ENCODE measurements at regions not wholly inside any gene's neighbourhood (a gene's known extent, or its start where the extent isn't known, plus 50 kb on each side); places are given as distances from the start of the nearest gene placed in this dataset.
"Not testable (repeated sequence)": the region's sequence is repeated elsewhere in the genome, so short reads cannot be mapped to it uniquely, and the experiment has no call there.

- H3K4me3 ChIP-seq = no peak overlapping the region
- no peak overlapping the region for H3K27ac ChIP-seq
These were observed 156.7 kb upstream of the EOLA2 start for GRCh38 chrX:150094996-150095395.

- H3K4me3 ChIP-seq = no peak overlapping the region
- H3K27ac ChIP-seq = no peak overlapping the region
These were observed 161.0 kb upstream of the EOLA2 start for GRCh38 chrX:150099316-150099715.

GRCh38 chrX:150100261-150100660 is 162.0 kb upstream of the EOLA2 start:
- H3K27ac ChIP-seq = no peak overlapping the region
- no peak overlapping the region for H3K4me3 ChIP-seq

GRCh38 chrX:150118476-150118875 is 180.2 kb upstream of the EOLA2 start:
- no peak overlapping the region for H3K4me3 ChIP-seq
- H3K27ac ChIP-seq = no peak overlapping the region

- Histone ChIP-seq H3K4me3 (no peak overlapping the region), H3K27ac (no peak overlapping the region)
These were observed 181.0 kb upstream of the EOLA2 start for GRCh38 chrX:150119323-150119722.

- not testable (repeated sequence) for H3K4me3 ChIP-seq, H3K27ac ChIP-seq
These were observed 186.8 kb upstream of the EOLA2 start for GRCh38 chrX:150125045-150125444.

GRCh38 chrX:150127216-150127615 is 188.9 kb upstream of the EOLA2 start:
- H3K27ac ChIP-seq = no peak overlapping the region
- H3K4me3 ChIP-seq = no peak overlapping the region

GRCh38 chrX:150143721-150144440 is 205.6 kb upstream of the EOLA2 start:
- H3K4me3 ChIP-seq = no peak overlapping the region
- no peak overlapping the region for H3K27ac ChIP-seq

GRCh38 chrX:150146271-150146896 is 208.1 kb upstream of the EOLA2 start:
- H3K4me3 ChIP-seq = no peak overlapping the region
- H3K27ac ChIP-seq = no peak overlapping the region

GRCh38 chrX:150148749-150149672 is 210.7 kb upstream of the EOLA2 start:
- Histone ChIP-seq H3K4me3 (no peak overlapping the region), H3K27ac (no peak overlapping the region)

GRCh38 chrX:150150076-150150779 is 211.9 kb upstream of the EOLA2 start:
- no peak overlapping the region for H3K27ac ChIP-seq
- H3K4me3 ChIP-seq = no peak overlapping the region

- no peak overlapping the region for H3K4me3 ChIP-seq
These were observed 212.4 kb upstream of the MAMLD1 start for GRCh38 chrX:150150780-150151125.

GRCh38 chrX:150152036-150152435 is 211.1 kb upstream of the MAMLD1 start:
- H3K4me3 ChIP-seq = no peak overlapping the region
- H3K27ac ChIP-seq = no peak overlapping the region

More at GRCh38 chrX:150150780-150151125, 212.4 kb upstream of the MAMLD1 start:
- H3K27ac ChIP-seq = no peak overlapping the region

GRCh38 chrX:150152546-150152945 is 210.6 kb upstream of the MAMLD1 start:
- H3K27ac ChIP-seq = no peak overlapping the region
- H3K4me3 ChIP-seq = no peak overlapping the region

- Histone ChIP-seq H3K27ac (no peak overlapping the region), H3K4me3 (no peak overlapping the region)
These were observed 207.6 kb upstream of the MAMLD1 start for GRCh38 chrX:150155436-150156035.

GRCh38 chrX:150156615-150157014 is 206.5 kb upstream of the MAMLD1 start:
- Histone ChIP-seq H3K27ac (no peak overlapping the region), H3K4me3 (no peak overlapping the region)

- Histone ChIP-seq H3K27ac (no peak overlapping the region), H3K4me3 (no peak overlapping the region)
These were observed 205.8 kb upstream of the MAMLD1 start for GRCh38 chrX:150157291-150157690.

- Histone ChIP-seq H3K27ac (no peak overlapping the region), H3K4me3 (no peak overlapping the region)
These were observed 204.4 kb upstream of the MAMLD1 start for GRCh38 chrX:150158554-150159332.

GRCh38 chrX:150159537-150159936 is 203.6 kb upstream of the MAMLD1 start:
- Histone ChIP-seq H3K4me3 (no peak overlapping the region), H3K27ac (no peak overlapping the region)
